ENCODE measurements at regions not wholly inside any gene's neighbourhood (a gene's known extent, or its start where the extent isn't known, plus 50 kb on each side); places are given as distances from the start of the nearest gene placed in this dataset.

GRCh38 chr12:67211029-67211428 lies 58.1 kb upstream of the CAND1 start:
- H3K4me3 Mint-ChIP-seq = no peak overlapping the region
- POLR2A ChIA-PET = interaction anchor here (0.7 kb wide), 1 partner anchor 643 kb away, joined by 10 read pairs; no protein-coding TSS in a partner anchor
- H3K4me1 Mint-ChIP-seq = no peaks in the 10 kb centered on the region
- Histone ChIP-seq H3K4me3 (ENCODE audit: low read length) (no peak overlapping the region), H3K27ac (ENCODE audit: low read depth, low read length) (no peak overlapping the region), H3K9me3 (ENCODE audit: low read length) (no peaks in the 10 kb centered on the region), H3K27me3 (ENCODE audit: insufficient read depth, low read length, poor library complexity, severe bottlenecking) (no peaks in the 10 kb centered on the region), H3K36me3 (ENCODE audit: insufficient read depth, low read length) (no peaks in the 10 kb centered on the region), H3K4me1 (ENCODE audit: insufficient read depth, low read length) (no peaks in the 10 kb centered on the region)
- H3K9me3 Mint-ChIP-seq = no peaks in the 10 kb centered on the region
- H3K36me3 Mint-ChIP-seq = no peaks in the 10 kb centered on the region
- H3K27ac Mint-ChIP-seq = no peak overlapping the region
- H3K27me3 Mint-ChIP-seq = peaks cover 11 to 36% of the 10 kb centered on the region in 2 donors
- CTCF ChIA-PET = no interaction called here
- DNase-seq = no peak

GRCh38 chr12:67211494-67211893 lies 57.7 kb upstream of the CAND1 start:
- Histone ChIP-seq H3K4me3 (ENCODE audit: low read length) (no peak overlapping the region), H3K4me1 (ENCODE audit: insufficient read depth, low read length) (no peaks in the 10 kb centered on the region), H3K9me3 (ENCODE audit: low read length) (no peaks in the 10 kb centered on the region), H3K27ac (ENCODE audit: low read depth, low read length) (no peak overlapping the region), H3K36me3 (ENCODE audit: insufficient read depth, low read length) (no peaks in the 10 kb centered on the region), H3K27me3 (ENCODE audit: insufficient read depth, low read length, poor library complexity, severe bottlenecking) (no peaks in the 10 kb centered on the region)
- Mint-ChIP-seq H3K27me3 (peaks cover 11 to 34% of the 10 kb centered on the region in 2 donors), H3K36me3 (no peaks in the 10 kb centered on the region), H3K27ac (no peak overlapping the region), H3K9me3 (no peaks in the 10 kb centered on the region), H3K4me1 (no peaks in the 10 kb centered on the region), H3K4me3 (no peak overlapping the region)
- ChIA-PET CTCF (no interaction called here), POLR2A (no interaction called here)
- no peak for DNase-seq

GRCh38 chr12:67217647-67218046 lies 51.5 kb upstream of the CAND1 start:
- Mint-ChIP-seq H3K27me3 (peaks cover 0 to 15% of the 10 kb centered on the region in 2 donors), H3K36me3 (no peaks in the 10 kb centered on the region), H3K4me1 (no peaks in the 10 kb centered on the region), H3K27ac (no peak overlapping the region), H3K4me3 (no peak overlapping the region), H3K9me3 (no peaks in the 10 kb centered on the region)
- no peaks in the 10 kb centered on the region for H3K4me1 ChIP-seq (ENCODE audit: insufficient read depth, low read length)
- H3K9me3 ChIP-seq (ENCODE audit: low read length) = no peaks in the 10 kb centered on the region
- no peaks in the 10 kb centered on the region for H3K27me3 ChIP-seq (ENCODE audit: insufficient read depth, low read length, poor library complexity, severe bottlenecking)
- H3K36me3 ChIP-seq (ENCODE audit: insufficient read depth, low read length) = no peaks in the 10 kb centered on the region
- no peak overlapping the region for H3K4me3 ChIP-seq (ENCODE audit: low read length)
- ChIA-PET POLR2A (no interaction called here), CTCF (no interaction called here)
- no peak for DNase-seq
- H3K27ac ChIP-seq (ENCODE audit: low read depth, low read length) = no peak overlapping the region

Measured in CD8-positive, alpha-beta memory T cell (primary cell).